GM23248 (cell line): ENCODE measurements at regions not wholly inside any gene's neighbourhood (a gene's known extent, or its start where the extent isn't known, plus 50 kb on each side); places are given as distances from the start of the nearest gene placed in this dataset.

ENCODE experiments used
- EZH2 ChIP-seq: fragments of 200-600 bp; sonication (generic); IDR thresholded peaks from 2 replicates; pipeline ENCODE4 v1.6.1; 2018; ENCODE audit warnings: antibody characterized with exemption, mild to moderate bottlenecking; ENCODE audit not compliant: insufficient read depth, poor library complexity, severe bottlenecking
- EZH2phosphoT487 ChIP-seq: fragments of 200-600 bp; sonication (generic); IDR thresholded peaks from 2 replicates; pipeline ENCODE4 v1.6.1; 2018; ENCODE audit warnings: antibody characterized with exemption, moderate library complexity, mild to moderate bottlenecking, low read depth; ENCODE audit not compliant: insufficient read depth

DNA sequence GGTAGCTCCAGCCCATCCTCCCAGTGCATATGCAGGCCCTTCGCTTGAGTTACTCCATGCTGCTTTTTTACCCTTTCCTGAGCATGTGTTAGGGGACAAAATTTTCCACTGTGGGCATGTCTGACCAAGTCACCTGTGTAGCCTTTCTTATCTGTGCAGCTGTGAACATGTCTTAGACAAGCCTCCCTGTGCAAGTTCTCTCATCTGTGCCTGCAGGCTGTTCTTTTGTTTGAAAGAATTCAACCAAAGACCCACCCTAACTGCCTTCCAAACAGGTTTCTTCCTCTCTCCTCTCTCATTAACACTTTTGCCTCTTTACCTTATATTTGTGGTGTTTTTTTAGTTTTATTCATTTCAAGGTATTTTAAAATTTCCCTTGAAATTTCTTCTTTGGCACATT is 53.2 kb upstream of the SPIN4 start:
- TF ChIP-seq EZH2 (no peak), EZH2phosphoT487 (no peak)
